HL-60 (cell line): ENCODE measurements at regions not wholly inside any gene's neighbourhood (a gene's known extent, or its start where the extent isn't known, plus 50 kb on each side); places are given as distances from the start of the nearest gene placed in this dataset.

ENCODE experiments used
- DNase-seq, 2 experiments: peaks; one replicate each; pipeline ENCODE4 v3.0.0-alpha.2; 2010 to 2020; ENCODE audit warnings: low read depth in 1 of 2, low spot score in 1 of 2
- H3K27ac ChIP-seq: fragments of 250-450 bp; sonication (Bioruptor Pico); replicated peaks from 2 replicates; pipeline ENCODE4 v1.5.1; 2020; ENCODE audit warnings: mild to moderate bottlenecking, moderate library complexity
- H3K27me3 ChIP-seq: fragments of 250-450 bp; sonication (Bioruptor Pico); 2 replicates; pipeline ENCODE4 v1.5.1; 2021; ENCODE audit warnings: mild to moderate bottlenecking, moderate library complexity; ENCODE audit not compliant: insufficient read depth, poor library complexity, severe bottlenecking
- H3K4me3 ChIP-seq: replicated peaks from 2 replicates; pipeline ENCODE4 v1.5.1; 2011; ENCODE audit warnings: mild to moderate bottlenecking, control low read depth, low read length; ENCODE audit not compliant: insufficient read depth
- CTCF ChIP-seq: IDR thresholded peaks from one replicate; pipeline ENCODE4 v1.5.1; 2011; ENCODE audit warnings: low read length, control low read depth, inconsistent platforms; ENCODE audit not compliant: insufficient read depth
- GABPA ChIP-seq: IDR thresholded peaks from 2 replicates; pipeline ENCODE4 v1.6.1; 2012; ENCODE audit warnings: low read depth
- POLR2AphosphoS5 ChIP-seq: IDR thresholded peaks from 2 replicates; pipeline ENCODE4 v1.6.1; 2012; ENCODE audit warnings: low read depth
- REST ChIP-seq: IDR thresholded peaks from 2 replicates; pipeline ENCODE4 v1.6.1; 2012; ENCODE audit warnings: low read depth; ENCODE audit not compliant: insufficient replicate concordance
- SPI1 ChIP-seq: IDR thresholded peaks from 2 replicates; pipeline ENCODE4 v1.6.1; 2012; ENCODE audit warnings: low read depth, mild to moderate bottlenecking, borderline replicate concordance

GRCh38 chr1:83676106-83676505, 322.8 kb downstream of the TTLL7 start:
- Histone ChIP-seq H3K4me3 (no peak overlapping the region), H3K27me3 (no peaks in the 10 kb centered on the region), H3K27ac (no peak overlapping the region)
- no peak for DNase-seq
- TF ChIP-seq REST = no peak
- no peak for TF ChIP-seq GABPA
- no peak for TF ChIP-seq CTCF
- no peak for TF ChIP-seq POLR2AphosphoS5
- no peak for TF ChIP-seq SPI1

GRCh38 chr1:83673312-83673711, 325.6 kb downstream of the TTLL7 start:
- H3K27me3 ChIP-seq = no peaks in the 10 kb centered on the region
- H3K27ac ChIP-seq = no peak overlapping the region
- TF ChIP-seq POLR2AphosphoS5 (no peak), SPI1 (no peak), GABPA (no peak), CTCF (no peak), REST (no peak)
- DNase-seq = no peak
- no peak overlapping the region for H3K4me3 ChIP-seq

- Histone ChIP-seq H3K27ac (no peak overlapping the region), H3K27me3 (no peaks in the 10 kb centered on the region), H3K4me3 (no peak overlapping the region)
- DNase-seq = no peak
- TF ChIP-seq REST (no peak), GABPA (no peak), SPI1 (no peak), CTCF (no peak), POLR2AphosphoS5 (no peak)
Observed at GRCh38 chr1:83671586-83671985, 327.3 kb downstream of the TTLL7 start.
